HG02840 (cell line): ENCODE measurements at regions not wholly inside any gene's neighbourhood (a gene's known extent, or its start where the extent isn't known, plus 50 kb on each side); places are given as distances from the start of the nearest gene placed in this dataset.
"Not testable (repeated sequence)": the region's sequence is repeated elsewhere in the genome, so short reads cannot be mapped to it uniquely, and the experiment has no call there.

Experiments used
- ATAC-seq: cut with Tn5 transposase; IDR thresholded peaks from one replicate; pipeline ENCODE4 v1.9.1; 2021; ENCODE audit warnings: mild to moderate bottlenecking, moderate library complexity, moderate number of reproducible peaks; ENCODE audit not compliant: unreplicated experiment, low FRiP score

- ATAC-seq: no peak
These were observed 207.4 kb downstream of the OPA1 start for GRCh38 chr3:193800138-193801043.

- no peak for ATAC-seq
These were observed 208.1 kb downstream of the OPA1 start for GRCh38 chr3:193801097-193801496.

- no peak for ATAC-seq
These were observed 210.3 kb downstream of the OPA1 start for GRCh38 chr3:193803288-193803687.

GRCh38 chr3:193805448-193805847 lies 212.4 kb downstream of the OPA1 start:
- ATAC-seq: no peak

GRCh38 chr3:193808317-193808716 lies 215.3 kb downstream of the OPA1 start:
- ATAC-seq: no peak

- no peak for ATAC-seq
These were observed 216.1 kb downstream of the OPA1 start for GRCh38 chr3:193809106-193809505.

- ATAC-seq: no peak
These were observed 219.2 kb downstream of the OPA1 start for GRCh38 chr3:193812078-193812725.

GRCh38 chr3:193812791-193813500 lies 219.9 kb downstream of the OPA1 start:
- no peak for ATAC-seq

- ATAC-seq: no peak
These were observed 220.5 kb downstream of the OPA1 start for GRCh38 chr3:193813501-193813830.

- no peak for ATAC-seq
These were observed 221.3 kb downstream of the OPA1 start for GRCh38 chr3:193814166-193814892.

GRCh38 chr3:193815246-193816027 lies 222.4 kb downstream of the OPA1 start:
- no peak for ATAC-seq

GRCh38 chr3:193816028-193816395 lies 223.0 kb downstream of the OPA1 start:
- ATAC-seq: no peak

GRCh38 chr3:193816656-193817311 lies 223.8 kb downstream of the OPA1 start:
- no peak for ATAC-seq

- no peak for ATAC-seq
These were observed 226.4 kb downstream of the OPA1 start for GRCh38 chr3:193819117-193820010.

- ATAC-seq: no peak
These were observed 228.2 kb downstream of the OPA1 start for GRCh38 chr3:193821151-193821668.

GRCh38 chr3:193822492-193823212 lies 229.6 kb downstream of the OPA1 start:
- ATAC-seq: no peak

GRCh38 chr3:193823213-193823605 lies 230.2 kb downstream of the OPA1 start:
- not testable (repeated sequence) for ATAC-seq

GRCh38 chr3:193824365-193824764 lies 231.4 kb downstream of the OPA1 start:
- no peak for ATAC-seq
